ENCODE measurements at regions not wholly inside any gene's neighbourhood (a gene's known extent, or its start where the extent isn't known, plus 50 kb on each side); places are given as distances from the start of the nearest gene placed in this dataset.
"Not testable (repeated sequence)": the region's sequence is repeated elsewhere in the genome, so short reads cannot be mapped to it uniquely, and the experiment has no call there.

GRCh38 chr1:117759535-117759934 lies 153.7 kb downstream of the TENT5C start:
- Histone ChIP-seq H3K27ac (no peak overlapping the region), H3K27me3 (ENCODE audit: low read depth) (peaks cover 4% of the 10 kb centered on the region), H3K4me1 (peaks cover 10% of the 10 kb centered on the region), H3K9me3 (no peaks in the 10 kb centered on the region), H3K4me3 (no peak overlapping the region), H3K36me3 (no peaks in the 10 kb centered on the region)
- intact Hi-C loops (cut with DNase I) = loop anchor here (10.0 kb wide), 1 partner anchor 225 kb away; no protein-coding TSS in a partner anchor
- ATAC-seq = no peak
- TF ChIP-seq CTCF (IDR thresholded peaks at IDR 0.05) = no peak
- no peak for DNase-seq

DNA sequence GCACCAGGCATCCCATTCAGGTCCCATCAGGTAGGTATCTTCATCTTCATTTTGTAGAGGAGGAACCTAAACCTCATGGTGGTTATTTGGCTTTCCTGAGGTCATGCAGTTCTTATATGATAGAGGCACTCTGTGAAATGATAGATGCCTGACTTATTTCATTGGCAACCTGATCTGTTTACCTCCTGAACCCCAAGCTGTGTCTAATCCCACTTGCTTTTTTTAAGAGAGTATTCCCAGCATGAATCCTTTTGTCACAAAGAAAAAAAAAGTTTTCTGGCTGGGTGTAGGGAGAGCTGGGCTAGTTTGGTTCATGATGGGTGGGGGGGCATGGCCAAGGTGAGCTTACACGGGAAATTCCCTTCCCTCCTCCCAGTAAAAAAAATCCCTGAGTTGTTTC lies 154.2 kb downstream of the TENT5C start:
- Histone ChIP-seq H3K9me3 (no peaks in the 10 kb centered on the region), H3K4me3 (no peak overlapping the region), H3K4me1 (peaks cover 10% of the 10 kb centered on the region), H3K27me3 (ENCODE audit: low read depth) (no peaks in the 10 kb centered on the region), H3K27ac (no peak overlapping the region), H3K36me3 (no peaks in the 10 kb centered on the region)
- DNase-seq (no peak), ATAC-seq (no peak)
- TF ChIP-seq CTCF (IDR thresholded peaks at IDR 0.05) = no peak
- intact Hi-C loops (cut with DNase I) = no loop called here

DNA sequence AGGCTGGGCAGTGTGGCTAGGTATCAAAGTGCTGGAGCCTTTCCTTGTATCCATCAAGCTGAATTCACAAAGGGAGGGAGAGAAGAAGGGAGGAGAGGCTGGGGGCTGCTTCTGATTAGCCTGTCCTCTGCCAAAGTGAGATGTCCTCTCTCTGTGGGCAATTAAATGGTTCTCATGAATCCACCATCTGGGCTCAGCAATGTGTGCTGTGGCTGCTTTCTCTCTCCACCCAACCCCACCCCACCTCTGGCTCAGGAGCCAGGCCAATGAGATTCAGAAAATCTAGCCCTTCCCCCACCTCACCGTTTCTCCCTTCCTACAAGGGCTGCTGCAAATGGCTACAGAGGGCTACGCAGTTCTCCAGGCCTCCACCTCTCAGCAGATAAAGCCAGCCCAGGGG lies 154.6 kb downstream of the TENT5C start:
- Histone ChIP-seq H3K36me3 (no peaks in the 10 kb centered on the region), H3K27me3 (ENCODE audit: low read depth) (no peaks in the 10 kb centered on the region), H3K4me3 (no peak overlapping the region), H3K9me3 (no peaks in the 10 kb centered on the region), H3K4me1 (peaks cover 10% of the 10 kb centered on the region), H3K27ac (no peak overlapping the region)
- no peak for ATAC-seq
- no peak for TF ChIP-seq CTCF (IDR thresholded peaks at IDR 0.05)
- no peak for DNase-seq
- intact Hi-C loops (cut with DNase I) = no loop called here

- ATAC-seq; H3K4me3 ChIP-seq; intact Hi-C loops (cut with DNase I); H3K36me3 ChIP-seq; H3K27ac ChIP-seq; H3K27me3 ChIP-seq (ENCODE audit: low read depth); H3K4me1 ChIP-seq; DNase-seq: not testable (repeated sequence)
- H3K9me3 ChIP-seq = peaks cover 16% of the 10 kb centered on the region
Measured at GRCh38 chr1:117767756-117768155, 161.7 kb downstream of the GDAP2 start.

- intact Hi-C loops (cut with DNase I) = no loop called here
- Histone ChIP-seq H3K4me1 (no peaks in the 10 kb centered on the region), H3K27ac (no peak overlapping the region), H3K27me3 (ENCODE audit: low read depth) (no peaks in the 10 kb centered on the region), H3K9me3 (peaks cover 16% of the 10 kb centered on the region), H3K4me3 (no peak overlapping the region), H3K36me3 (no peaks in the 10 kb centered on the region)
- TF ChIP-seq CTCF (IDR thresholded peaks at IDR 0.05) = no peak
- DNase-seq = no peak
- ATAC-seq = no peak
Measured at GRCh38 chr1:117770981-117771531, 158.4 kb downstream of the GDAP2 start.

GRCh38 chr1:117779364-117779763 lies 150.1 kb downstream of the GDAP2 start:
- no peaks in the 10 kb centered on the region for H3K27me3 ChIP-seq (ENCODE audit: low read depth)
- H3K27ac ChIP-seq = no peak overlapping the region
- H3K4me3 ChIP-seq = no peak overlapping the region
- no peaks in the 10 kb centered on the region for H3K36me3 ChIP-seq
- ATAC-seq (no peak), DNase-seq (no peak)
- intact Hi-C loops (cut with DNase I) = no loop called here
- H3K9me3 ChIP-seq = no peaks in the 10 kb centered on the region
- H3K4me1 ChIP-seq = no peaks in the 10 kb centered on the region
- no peak for TF ChIP-seq CTCF (IDR thresholded peaks at IDR 0.05)
